ENCODE measurements at regions not wholly inside any gene's neighbourhood (a gene's known extent, or its start where the extent isn't known, plus 50 kb on each side); places are given as distances from the start of the nearest gene placed in this dataset.

DNA sequence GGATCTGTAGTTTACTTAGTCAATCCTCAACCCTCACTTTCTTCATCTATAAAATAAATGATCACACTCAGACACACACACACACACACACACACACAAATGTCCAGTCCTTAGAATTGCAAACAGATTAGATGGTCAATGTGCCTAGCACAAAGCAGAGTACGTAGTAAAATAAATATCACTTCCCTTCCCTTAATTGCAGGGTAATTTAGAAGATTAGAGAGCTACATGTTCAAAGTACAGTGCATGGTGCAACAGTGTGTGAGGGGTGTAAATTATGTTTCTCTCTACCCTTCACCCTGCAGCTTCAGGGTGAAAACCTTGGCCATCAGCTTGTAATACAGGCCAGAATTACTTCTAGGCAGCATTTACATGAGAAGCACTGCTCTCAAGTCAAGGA is 187.0 kb upstream of the GHITM start:
- no peak for DNase-seq

DNA sequence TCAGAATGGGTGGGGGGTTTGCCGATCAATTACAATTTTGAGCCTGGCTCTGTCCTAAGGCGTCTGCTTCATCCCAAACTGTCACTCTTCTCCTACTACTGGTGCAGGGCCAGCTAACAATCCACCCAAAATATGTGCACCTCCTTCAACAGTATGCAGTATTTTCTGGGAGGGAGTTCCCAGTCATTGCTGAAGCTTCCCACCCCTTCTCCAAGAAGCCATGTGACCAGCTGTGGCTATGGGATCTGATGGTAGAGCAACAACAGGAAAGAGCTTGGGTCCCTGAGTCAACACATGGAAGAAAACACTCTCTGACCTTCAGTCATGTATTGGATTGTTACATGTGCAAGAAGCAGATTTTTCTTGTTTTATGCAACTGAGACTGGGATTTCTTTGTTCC is 185.7 kb upstream of the GHITM start:
- DNase-seq: no peak

DNA sequence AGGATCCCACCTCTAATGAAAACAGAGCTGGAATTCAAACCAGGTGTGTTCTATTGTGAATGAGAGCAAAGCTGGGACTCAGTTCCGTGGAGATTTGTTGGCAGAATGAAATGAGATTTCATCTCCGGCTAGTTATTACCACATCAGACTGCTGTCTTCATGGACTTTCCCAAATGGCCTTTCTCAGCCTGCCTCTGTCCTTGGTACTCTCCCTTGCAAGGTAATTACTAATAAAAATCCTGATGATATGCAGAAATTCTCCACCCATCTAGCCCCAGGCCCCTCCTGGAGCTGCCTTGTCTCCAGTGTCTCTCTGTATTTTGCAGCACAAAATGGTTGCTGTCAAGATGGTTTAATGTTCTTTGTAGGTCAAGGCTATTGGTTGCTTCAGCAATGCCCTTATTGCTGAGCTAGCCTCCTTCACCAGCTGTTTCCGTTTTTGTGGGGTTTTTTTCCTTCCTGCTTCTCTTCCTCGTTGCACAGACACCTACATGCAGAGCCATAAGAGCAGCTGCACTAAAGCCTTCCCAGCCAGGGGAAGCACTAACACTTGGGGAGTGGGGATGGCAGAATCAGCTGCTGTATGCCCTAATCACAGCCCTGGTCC is 185.0 kb upstream of the GHITM start:
- peak in 1 of 3 donors; percentile 32 for DNase-seq

DNA sequence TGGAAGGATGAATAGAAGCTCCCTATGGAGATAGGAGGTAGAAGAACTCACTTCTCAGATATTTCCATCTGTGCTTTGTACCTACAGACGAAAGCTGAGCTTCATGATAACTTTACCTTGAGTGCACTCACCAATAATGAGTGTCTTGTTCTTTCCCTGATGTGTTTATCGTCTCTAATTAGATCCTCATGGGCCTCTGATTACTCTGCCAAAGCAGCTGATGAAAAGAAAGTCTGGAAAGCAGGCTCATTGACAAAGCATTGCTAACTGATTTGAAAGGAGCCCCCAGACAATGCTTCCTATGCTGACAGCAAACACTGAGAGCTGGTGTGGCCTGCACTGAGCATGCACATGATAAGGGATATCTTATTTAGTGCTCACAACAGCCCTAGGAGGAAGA is 183.9 kb upstream of the GHITM start:
- no peak for DNase-seq

DNA sequence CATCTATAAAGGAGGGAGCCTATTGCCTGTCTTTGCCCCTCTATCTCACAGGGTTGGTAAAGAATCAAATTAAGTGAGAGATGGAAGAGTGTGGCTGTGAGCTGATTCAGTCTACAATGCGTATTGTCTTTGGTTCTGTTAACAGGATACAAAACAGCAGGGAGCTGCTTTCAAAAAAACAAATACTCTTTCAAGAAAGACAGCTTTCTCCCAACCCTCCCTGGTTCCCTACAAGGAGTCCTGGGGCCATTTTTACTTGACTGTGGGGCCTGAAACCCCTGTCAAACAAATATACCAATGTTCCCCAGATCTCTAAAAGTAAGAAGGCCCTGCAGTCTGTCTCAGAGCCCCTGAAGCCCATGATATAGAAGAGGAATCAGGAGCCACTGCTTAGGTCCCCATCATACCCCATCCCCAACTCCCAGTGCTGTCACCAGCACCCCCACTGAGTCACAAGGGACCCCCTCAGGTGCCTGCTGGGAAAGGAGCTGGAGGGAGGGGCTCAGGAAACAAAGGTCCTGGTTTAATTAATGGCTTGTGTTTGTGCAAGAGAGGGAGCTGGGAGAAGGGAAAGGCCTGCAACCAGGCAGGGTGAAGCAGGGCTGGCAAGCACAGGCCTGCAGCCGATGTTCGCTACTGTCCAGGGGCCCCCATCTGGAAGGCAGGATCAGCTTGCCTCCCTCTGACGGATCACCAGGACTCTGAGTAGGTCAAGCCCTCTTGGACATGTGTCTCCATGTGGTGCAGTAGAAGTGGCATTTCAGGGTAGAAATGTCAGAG is 182.0 kb upstream of the GHITM start:
- no peak for DNase-seq

DNA sequence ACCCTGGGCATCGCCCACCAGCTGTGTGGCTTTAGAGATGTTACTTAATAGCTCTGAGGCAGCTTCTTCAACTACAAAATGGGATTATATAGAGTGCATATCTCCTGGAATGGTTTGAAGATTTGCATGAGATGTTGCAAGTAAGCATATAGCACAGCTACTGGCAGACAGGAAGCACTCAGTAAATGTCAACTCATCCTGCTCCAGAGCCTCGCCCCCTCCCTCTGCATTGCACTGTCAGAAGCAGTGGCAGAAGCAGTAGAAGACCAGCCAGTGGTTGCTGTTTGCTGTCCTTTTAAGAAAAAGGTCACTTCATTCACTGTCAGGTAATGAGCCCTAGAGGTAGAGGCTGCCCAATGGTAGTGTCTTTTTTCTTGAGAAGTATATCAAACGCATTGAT is 180.0 kb upstream of the GHITM start:
- peak in 1 of 3 donors; percentile 25 for DNase-seq

DNA sequence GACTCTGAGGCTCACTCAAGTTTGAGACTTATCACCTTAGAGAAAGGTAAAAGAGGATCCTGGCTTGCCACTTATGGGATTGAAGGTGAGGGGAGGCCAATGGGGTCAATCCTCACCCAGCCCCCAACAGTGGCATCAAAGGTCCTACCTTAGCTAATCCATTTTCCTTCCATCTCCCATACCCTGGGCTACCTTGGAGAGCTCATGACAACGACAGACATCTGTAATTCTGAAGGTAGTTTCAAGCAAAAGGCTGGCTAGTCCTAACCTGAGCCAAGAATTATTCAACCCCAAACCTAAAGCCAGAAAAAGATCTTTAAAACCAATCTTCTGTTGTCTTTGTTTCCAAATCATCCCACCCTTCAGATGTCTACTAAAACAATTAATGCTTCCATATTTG is 179.2 kb upstream of the GHITM start:
- DNase-seq: no peak

DNA sequence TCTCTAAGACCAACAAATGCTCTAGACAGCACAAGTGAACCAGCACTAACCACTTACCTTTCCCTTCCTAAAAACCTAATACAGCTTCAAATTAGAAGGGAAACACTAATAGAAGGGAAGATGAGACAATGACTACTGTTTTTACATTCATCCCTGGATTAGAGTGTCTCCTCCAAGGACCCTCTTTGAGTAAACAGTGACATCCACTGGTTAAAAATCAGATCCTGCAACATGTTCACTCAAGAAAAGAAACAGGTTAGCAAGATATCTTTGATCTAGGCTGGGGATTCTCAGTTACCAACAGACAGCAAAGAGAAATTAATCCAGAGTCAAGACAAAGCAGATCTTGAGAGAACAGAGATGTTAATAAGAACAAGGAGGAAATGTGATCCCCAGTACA is 177.7 kb upstream of the GHITM start:
- DNase-seq: no peak

DNA sequence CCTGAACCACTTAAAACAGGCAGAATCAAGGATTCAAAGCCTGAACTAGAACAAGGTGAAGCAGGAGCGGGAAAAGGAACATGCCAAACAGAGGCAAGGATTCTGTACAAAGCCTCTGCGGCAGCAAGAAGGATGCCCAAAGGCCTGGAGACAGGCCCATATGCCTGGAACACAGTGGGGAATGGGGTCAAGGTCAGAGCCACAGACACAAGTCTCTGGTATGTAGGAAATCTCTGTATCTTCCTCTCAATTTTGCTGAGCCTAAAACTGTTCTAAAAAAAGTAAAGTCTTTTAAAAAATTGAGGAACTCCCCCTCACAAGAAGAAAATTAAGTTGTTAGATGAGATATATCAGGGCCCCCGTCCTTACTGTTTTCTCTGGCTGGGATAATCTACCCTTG is 175.9 kb upstream of the GHITM start:
- no peak for DNase-seq

DNA sequence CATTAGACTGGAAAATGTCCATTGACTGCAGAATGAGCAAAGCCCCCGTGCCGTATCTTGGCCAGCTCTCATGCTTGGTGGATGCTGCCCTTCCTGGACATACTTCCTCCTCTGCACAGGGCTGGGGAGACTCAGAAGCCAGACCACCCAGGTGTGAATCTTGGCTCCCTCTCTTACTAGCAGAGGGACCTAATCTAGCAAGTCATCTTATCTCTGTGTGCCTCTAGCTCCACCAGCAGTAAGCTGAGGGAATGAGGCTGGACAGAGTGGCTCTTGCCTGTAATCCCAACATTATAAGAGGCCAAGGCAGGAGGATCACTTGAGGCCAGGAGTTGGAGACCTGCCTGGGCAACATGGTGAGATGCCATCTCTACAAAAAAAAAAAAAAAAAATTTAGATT is 173.8 kb upstream of the GHITM start:
- DNase-seq: no peak

DNA sequence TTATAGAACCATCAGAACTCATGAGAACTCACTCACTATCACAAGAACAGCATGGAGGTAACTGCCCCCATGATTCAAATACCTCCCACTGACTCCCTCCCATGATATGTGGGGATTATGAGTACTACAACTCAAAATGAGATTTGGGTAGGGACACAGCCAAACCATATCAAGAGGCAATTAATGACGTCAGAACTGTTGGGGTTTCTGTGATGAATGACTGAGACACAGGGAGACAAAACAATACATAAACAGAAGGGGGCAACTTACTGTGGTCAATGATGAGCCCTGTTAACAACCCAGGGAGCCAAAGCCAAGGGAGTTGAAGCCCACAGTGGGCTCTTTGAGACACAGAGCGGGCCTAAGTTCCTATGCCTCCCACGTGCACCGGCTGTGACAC is 171.3 kb upstream of the GHITM start:
- no peak for DNase-seq

DNA sequence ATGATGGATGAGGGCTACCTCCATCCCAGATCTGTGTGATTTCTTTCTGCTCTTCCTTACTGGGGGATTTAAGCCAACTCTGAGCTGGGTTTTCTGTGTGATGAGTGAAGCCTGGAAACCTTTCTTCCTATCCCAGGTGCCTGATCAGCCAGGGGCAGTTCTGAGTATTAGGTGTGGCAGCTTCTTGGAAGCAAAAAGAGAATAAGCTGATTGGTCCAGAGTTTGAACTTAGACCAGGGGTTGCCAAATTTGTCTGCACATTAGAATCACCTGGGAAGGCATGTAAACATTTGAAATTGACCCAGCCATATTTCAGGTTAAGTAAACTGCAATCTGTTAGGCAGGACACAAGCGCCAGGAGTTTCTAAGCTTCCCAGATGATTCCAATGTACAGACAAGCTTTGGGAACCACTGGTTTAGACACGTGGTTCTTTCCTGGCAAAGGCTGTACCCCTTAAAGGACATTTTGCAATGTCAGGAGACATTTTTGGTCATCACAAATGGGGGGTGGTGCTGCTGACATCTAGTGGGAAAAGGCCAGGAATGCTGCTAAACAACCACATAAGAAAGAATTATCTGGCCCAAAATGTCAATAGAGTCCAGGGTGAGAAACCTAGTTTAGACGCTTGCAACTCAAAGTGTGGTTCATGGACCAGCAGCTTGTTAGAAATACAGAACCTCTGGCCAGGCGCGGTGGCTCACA is 160.5 kb upstream of the GHITM start:
- no peak for DNase-seq

DNA sequence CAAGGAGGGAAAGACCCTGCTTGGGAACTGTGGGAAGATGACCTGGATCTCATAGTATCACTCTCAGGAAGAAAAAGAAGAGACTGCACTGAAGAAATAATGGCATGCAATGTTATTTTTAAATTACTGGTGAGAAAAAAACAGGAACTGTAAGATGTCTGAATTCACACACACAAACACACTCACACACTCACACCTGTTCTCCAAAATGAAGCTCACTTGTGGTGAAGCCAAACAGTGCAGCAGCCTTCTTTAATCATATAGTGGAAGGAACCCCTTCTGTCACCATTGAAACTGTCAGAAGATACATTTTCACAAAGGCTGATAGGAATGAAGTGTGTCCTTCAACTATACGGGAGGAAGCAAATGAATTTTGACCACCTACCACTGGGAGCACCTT is 156.5 kb upstream of the GHITM start:
- no peak for DNase-seq

DNA sequence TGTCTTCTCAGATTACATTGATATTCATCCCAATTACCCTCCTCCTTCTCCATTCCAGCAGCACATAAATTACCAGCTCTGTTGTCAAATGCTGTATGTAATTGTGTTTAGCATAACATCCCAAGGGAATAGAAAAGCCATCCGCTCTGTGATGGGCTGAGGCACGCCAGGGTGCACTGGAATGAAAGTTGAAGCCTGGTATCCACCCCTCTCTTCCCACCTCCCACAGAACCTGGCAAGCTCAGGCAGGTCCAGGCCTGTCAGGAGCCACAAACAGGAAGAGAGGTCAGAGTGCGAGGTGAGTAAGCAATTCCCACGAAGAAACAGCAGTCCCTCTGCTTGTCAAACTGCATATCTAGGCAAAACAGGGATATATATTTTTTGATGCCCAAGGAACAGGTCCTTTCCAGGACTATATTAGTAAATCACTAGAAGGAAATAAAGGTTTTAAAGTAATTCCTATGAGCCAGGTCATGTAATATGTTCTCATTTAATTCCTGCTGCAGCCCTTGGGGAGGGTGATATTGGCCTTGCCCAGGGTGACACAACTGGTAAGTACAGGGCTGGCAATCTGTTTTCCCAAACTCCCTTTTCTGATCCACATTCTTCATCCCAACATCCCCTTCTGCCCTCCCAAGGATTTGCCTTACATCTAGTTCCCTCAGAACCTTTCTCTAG is 155.6 kb upstream of the GHITM start:
- no peak for DNase-seq

DNA sequence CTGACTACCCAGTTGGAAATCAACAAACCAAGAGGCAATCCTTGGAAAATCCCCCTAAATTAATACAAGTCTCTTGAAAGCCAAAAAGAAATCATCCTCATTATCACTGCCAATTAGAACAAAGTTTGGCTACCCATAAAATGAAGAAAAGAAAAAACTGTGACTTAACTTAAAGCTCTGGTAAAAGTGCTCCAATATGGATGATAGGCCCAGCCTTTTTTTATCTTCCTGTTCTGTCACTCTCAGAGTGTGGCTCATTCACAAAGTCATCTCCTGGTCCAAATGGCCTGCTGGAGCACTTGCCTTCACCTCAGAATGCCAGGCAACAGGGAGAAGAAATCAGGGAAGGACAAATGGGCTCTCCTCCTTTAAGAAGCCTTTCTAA is 155.1 kb upstream of the GHITM start:
- DNase-seq: no peak

DNA sequence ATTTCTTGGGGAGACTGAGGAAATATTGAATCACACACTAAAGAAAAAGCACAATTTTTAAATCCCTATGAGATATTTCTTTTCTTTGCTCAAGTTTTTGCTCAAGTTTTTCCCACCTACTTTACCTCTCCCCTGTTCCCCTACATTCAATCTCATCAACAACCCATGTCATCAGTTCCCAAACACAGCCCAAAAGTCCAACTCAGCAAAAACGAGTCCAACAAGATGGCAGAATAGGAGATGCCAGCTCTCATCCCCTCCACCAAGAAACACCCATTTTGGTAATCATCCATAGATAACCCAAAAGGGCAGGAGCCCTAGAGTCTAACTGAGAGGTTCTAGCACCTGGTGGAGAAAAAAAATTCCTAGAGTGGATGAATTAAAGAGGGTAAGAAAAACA is 152.5 kb upstream of the GHITM start:
- no peak for DNase-seq

DNA sequence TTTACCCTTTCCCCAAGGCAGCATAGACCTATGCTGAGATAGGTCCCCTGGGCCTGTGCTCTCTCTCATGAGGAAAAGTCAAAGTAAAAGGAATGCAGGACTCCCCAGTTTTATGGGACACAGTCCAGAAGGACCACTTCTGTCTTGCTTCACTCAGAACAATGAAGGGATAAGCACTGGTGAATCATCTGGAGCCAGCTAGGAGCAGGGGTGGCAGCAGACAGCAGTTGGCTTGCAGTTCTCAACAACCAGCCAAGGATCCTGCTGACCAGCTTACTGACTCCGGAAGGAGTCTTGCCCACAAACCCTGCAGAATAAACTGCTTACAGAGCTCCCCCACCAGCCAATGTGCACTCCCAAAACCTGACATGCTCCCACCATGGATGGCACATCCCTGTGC is 152.1 kb upstream of the GHITM start:
- no peak for DNase-seq

DNA sequence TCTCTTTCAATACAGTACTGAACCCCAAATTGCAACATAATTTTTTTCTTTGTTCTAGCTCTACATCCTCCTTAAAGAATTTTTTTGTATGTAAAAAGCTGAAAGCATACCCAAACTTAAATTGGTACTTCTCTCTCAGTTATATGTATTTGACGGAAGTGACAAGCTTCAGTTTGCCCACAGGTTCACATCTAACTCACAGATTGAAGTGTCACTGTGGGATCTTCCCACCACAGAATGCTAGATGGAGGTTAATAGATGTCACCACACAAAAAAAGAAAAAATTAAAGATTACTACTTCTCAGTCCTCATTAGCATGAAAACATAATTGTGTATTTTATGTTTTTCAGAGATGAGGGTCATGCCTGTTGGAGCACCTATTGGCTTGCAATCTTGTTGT is 150.9 kb upstream of the GHITM start:
- no peak for DNase-seq

DNA sequence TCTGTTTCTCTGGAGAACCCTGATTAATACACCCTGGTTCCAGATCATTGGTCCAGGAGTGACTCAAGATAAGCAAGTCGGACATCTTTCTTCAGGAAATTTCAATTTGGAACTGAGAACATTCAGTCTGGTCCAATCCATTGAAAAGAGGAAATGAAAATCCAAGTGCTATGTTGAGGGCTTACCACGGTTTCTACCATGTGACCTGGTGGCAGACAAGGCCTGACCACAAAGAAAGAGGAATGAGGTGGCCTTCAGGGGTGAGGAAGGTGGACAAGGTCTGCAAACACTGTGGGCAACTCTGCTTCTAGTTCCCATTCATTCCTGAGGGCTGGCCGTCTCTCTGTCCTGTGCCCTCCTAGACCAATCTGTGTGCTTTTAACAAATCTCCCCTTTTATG is 149.2 kb upstream of the GHITM start:
- DNase-seq: peak; percentile 19 to 49 (median 25)

DNA sequence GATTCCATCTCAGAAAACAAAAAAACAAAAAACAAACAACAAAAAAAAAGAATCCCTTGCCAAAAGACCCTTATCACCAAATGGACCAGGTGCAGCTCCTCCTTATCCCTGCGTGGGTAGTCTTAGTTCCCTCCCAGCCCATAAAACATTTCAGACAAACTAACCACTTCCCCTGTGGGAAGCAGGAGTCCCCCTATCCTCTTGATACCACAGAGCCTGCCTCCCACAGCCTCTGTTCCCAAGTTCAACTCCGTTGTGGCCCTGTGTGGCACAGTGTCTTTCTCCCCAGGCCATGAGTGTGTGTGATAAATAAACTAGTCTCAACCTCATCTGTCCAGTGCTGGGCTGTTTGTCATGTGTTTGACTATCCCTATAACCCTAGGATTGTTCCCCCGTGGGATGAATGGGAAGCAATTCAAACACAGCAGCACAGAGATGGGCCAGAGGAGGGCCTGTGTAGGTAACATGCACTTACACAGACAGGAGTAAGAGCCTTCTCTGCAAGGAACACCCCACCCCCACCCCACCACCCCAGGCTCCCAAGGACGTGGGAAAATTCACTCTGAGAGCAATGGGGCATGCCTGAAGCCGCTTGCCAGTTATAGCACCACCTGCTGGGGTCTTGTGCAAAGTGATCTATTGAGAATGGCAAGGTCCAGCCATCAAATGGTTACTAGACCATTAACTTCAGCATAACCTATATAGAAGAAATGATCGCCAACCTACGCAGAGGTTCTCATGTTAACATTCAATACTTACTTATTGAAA is 147.1 kb upstream of the GHITM start:
- DNase-seq: peak; percentile 24 to 45 (median 28)

DNA sequence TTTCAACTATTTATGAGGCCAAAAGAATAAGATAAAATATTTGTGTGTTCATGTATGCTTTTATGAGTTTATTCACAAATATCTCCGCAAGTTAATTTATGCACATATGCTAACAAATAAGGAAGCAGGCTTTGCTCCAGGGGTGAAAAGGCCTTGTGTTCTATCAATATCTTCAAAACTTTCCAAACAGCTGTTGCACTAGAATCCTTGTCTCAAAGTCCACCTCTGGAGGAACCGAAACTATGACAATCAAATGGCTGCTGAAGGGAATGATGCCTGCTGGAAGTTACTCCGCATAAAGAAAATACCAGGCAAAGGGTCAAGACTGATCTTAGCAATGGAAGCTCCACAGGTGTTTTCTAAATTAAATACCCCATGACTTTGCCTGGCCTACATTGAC is 145.0 kb upstream of the GHITM start:
- no peak for DNase-seq

DNA sequence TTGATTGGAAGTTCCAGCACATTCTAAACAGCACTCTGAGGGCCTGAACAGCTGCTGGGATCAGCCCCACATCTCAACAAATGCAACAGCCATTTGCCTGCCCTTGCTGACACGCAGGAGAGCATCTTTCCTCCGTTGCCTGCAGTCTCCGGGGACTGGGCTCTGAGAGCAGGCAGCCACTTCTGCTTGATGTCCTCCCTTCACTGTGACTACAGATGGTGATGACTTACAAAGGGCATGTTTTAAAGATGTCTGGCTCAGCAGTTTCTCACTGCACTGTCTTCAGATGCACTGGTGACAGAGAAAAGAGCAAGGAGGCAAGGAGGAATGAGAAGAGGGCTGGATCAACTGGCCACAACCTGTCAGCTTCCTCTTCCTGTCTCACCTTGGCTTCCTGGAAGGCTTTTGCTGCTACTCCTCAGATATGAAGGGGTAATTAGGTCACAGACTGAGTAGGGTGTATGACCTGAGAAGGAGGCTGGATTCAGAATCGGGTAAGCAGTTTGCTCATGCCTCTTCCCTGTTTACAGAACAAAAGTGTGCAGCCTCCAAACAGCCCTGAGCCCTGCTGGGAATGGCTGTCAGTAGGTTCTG is 143.5 kb upstream of the GHITM start:
- no peak for DNase-seq

DNA sequence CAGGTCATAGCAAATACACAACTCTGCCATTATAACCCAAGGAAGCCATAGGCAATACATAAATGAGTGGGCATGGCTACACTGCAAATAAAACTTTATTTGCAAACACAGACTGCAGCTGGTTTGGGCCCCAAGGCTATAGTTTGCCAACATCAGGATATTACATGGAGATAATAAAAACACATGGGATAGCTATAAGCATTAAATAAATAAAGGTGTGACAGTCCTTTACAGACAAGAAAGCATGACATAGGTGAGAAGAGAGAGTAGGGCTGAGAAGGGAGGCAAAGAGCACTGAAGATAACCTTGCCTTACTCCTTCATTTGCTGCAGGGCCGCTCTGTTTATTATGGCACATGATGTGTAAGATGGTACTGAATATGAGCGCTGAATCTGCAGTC is 135.1 kb upstream of the GHITM start:
- no peak for DNase-seq

All from suppressor macrophage treated with lipopolysaccharide for 1 hour (primary cell).